ENCODE measurements at regions not wholly inside any gene's neighbourhood (a gene's known extent, or its start where the extent isn't known, plus 50 kb on each side); places are given as distances from the start of the nearest gene placed in this dataset.

- TF ChIP-seq CTCF (IDR thresholded peaks at IDR 0.05), result no peak
- TF ChIP-seq POLR2AphosphoS5 (IDR thresholded peaks at IDR 0.05), result no peak
- TF ChIP-seq EP300 (IDR thresholded peaks at IDR 0.05), result no peak
- no peak for TF ChIP-seq POLR2A (IDR thresholded peaks at IDR 0.05)
Measured at GRCh38 chr6:48736501-48737206, 625.7 kb upstream of the PTCHD4 start.

All from gastroesophageal sphincter (tissue), 3 donors.